ENCODE measurements at regions not wholly inside any gene's neighbourhood (a gene's known extent, or its start where the extent isn't known, plus 50 kb on each side); places are given as distances from the start of the nearest gene placed in this dataset.

GRCh38 chr12:59122784-59123183 lies 202.5 kb upstream of the LRIG3 start:
- no peak for TF ChIP-seq CTCF (conservative IDR thresholded peaks at IDR 0.05; ENCODE audit: low read length)

GRCh38 chr12:59121451-59121850 lies 201.1 kb upstream of the LRIG3 start:
- TF ChIP-seq CTCF (conservative IDR thresholded peaks at IDR 0.05; ENCODE audit: low read length), result no peak
- no peak overlapping the region for H3K4me3 ChIP-seq (ENCODE audit: low read length)
- DNase-seq (ENCODE audit: low read depth), result peak; percentile 40

More at GRCh38 chr12:59122784-59123183, 202.5 kb upstream of the LRIG3 start:
- H3K4me3 ChIP-seq (ENCODE audit: low read length), result no peak overlapping the region
- DNase-seq (ENCODE audit: low read depth), result peak; percentile 47

GRCh38 chr12:59119676-59120075 lies 199.4 kb upstream of the LRIG3 start:
- no peak for TF ChIP-seq CTCF (conservative IDR thresholded peaks at IDR 0.05; ENCODE audit: low read length)
- peak; percentile 46 for DNase-seq (ENCODE audit: low read depth)
- no peak overlapping the region for H3K4me3 ChIP-seq (ENCODE audit: low read length)

GRCh38 chr12:59118356-59118755 lies 198.1 kb upstream of the LRIG3 start:
- no peak for DNase-seq (ENCODE audit: low read depth)
- no peak for TF ChIP-seq CTCF (conservative IDR thresholded peaks at IDR 0.05; ENCODE audit: low read length)
- no peak overlapping the region for H3K4me3 ChIP-seq (ENCODE audit: low read length)

- DNase-seq (ENCODE audit: low read depth), result no peak
- no peak overlapping the region for H3K4me3 ChIP-seq (ENCODE audit: low read length)
- TF ChIP-seq CTCF (conservative IDR thresholded peaks at IDR 0.05; ENCODE audit: low read length), result no peak
Observed at GRCh38 chr12:59115995-59116394, 195.7 kb upstream of the LRIG3 start.

GRCh38 chr12:59115526-59115925 lies 195.2 kb upstream of the LRIG3 start:
- TF ChIP-seq CTCF (conservative IDR thresholded peaks at IDR 0.05; ENCODE audit: low read length), result no peak
- DNase-seq (ENCODE audit: low read depth), result peak; percentile 69
- H3K4me3 ChIP-seq (ENCODE audit: low read length), result no peak overlapping the region

GRCh38 chr12:59113831-59114615 lies 193.7 kb upstream of the LRIG3 start:
- peak; percentile 86 for DNase-seq (ENCODE audit: low read depth)
- no peak overlapping the region for H3K4me3 ChIP-seq (ENCODE audit: low read length)
- TF ChIP-seq CTCF (conservative IDR thresholded peaks at IDR 0.05; ENCODE audit: low read length), result peak; percentile 98

Measured in AG10803 (cell line).